NCI-H748 (cell line): ENCODE measurements at regions not wholly inside any gene's neighbourhood (a gene's known extent, or its start where the extent isn't known, plus 50 kb on each side); places are given as distances from the start of the nearest gene placed in this dataset.
"Not testable (repeated sequence)": the region's sequence is repeated elsewhere in the genome, so short reads cannot be mapped to it uniquely, and the experiment has no call there.

Source experiments
- DNase-seq: peaks from one replicate; lab custom pipeline; 2025; ENCODE audit not compliant: unreplicated experiment; lab: John Stamatoyannopoulos, UW

GRCh38 chr1:108314815-108315214, 70.9 kb upstream of the NBPF4 start:
- DNase-seq = no peak

DNA sequence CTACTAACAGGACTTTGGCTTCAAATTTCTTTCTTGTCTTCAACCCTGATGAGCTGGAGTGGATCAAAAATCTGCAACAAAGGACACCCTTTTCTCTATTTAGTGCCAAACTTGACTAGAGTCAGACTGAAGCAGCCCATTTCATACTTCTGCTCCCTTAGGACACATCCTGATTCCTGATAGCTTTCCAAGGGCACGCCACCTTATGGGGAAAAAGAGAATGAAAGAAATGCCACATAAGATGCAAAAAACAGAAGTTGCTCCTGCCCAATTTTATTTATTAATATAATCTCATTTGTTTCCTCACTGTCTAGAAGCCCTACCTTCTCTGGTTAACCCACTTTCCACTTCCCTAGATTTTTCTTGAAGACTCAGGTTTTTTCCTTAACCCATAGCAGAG, 72.7 kb upstream of the NBPF4 start:
- no peak for DNase-seq

DNA sequence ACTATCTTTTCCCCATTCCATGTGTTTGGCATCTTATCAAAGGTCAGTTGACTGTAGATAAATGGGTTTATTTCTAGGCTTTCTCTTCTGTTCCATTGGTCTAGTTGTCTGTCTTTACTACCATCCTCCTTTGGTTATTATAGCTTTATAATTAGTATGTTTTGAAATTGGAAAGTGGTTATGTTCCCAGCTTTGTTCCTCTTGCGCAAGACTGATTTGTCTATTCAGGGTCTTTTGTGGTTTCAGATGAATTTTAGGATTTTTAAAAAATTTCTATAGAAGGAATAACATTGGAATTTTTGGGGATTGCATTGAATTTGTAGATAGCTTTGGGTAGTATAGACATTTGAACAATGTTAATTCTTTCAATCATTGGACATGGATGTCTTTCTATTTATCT, 77.0 kb upstream of the NBPF4 start:
- DNase-seq = no peak

DNA sequence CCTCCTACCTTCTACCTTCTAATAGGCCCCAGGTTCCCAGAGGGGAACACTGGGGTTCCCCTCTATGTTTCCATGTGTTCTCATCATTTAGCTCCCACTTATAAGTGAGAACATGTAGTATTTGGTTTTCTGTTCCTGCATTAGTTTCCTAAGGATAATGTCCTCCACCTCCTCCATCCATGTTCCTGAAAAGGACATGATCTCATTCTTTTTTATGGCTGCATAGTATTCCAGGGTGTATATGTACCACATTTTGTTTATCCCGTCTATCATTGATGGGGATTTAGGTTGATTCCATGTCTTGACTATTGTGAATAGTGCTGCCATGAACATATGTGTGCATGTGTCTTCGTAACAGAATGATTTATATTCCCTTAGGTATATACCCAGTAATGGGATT, 81.5 kb upstream of the NBPF4 start:
- not testable (repeated sequence) for DNase-seq

- DNase-seq = peak; percentile 8
Observed at GRCh38 chr1:108327534-108328466, 83.9 kb upstream of the NBPF4 start.

GRCh38 chr1:108345776-108346531, 102.1 kb upstream of the NBPF4 start:
- DNase-seq = peak; percentile 22

GRCh38 chr1:108357802-108358201, 92.3 kb upstream of the NBPF6 start:
- DNase-seq = no peak

DNA sequence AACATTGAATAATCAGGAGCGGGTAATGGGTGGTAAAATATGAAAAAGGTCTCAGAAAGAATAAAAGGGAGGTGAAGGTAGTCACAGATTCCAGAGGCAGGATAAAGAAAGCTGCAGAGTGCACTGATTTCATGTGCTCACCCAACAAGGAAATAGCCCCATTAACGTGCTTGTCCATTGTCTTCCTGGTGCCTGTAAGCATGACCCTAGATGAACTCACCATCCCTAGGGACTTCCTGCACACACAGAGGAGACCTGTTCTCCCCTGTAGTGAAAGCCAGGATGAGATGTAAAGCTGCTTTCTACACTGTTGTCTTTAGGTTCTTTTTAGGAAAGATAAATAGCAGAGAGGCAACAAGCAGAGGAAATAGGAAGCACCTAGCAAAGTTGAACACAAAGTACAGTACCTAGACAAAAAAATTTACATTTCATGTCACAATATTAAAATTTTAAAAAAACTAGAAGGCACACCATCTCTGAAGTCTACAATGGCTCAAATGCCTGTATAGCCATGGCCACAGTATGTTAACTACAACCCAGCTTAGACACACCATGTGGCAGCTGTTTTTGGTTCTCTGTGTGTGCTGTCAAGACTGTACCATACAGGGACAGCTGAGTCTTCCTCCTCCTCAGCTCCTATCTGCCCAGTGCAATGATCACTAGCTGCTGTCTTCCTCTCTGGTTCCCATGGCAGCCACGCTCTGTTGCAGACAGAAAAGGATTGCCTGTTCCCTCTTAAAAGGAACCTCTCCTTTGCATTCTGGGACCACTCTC, 69.9 kb upstream of the NBPF6 start:
- not testable (repeated sequence) for DNase-seq
